Skin of body (tissue), 1 donor: ENCODE measurements at regions not wholly inside any gene's neighbourhood (a gene's known extent, or its start where the extent isn't known, plus 50 kb on each side); places are given as distances from the start of the nearest gene placed in this dataset.
"Not testable (repeated sequence)": the region's sequence is repeated elsewhere in the genome, so short reads cannot be mapped to it uniquely, and the experiment has no call there.

Source experiments
- DNase-seq: peaks from one replicate; lab custom pipeline; 2025; lab: John Stamatoyannopoulos, UW

GRCh38 chr16:87194172-87194571, 123.0 kb downstream of the C16orf95 start:
- no peak for DNase-seq

GRCh38 chr16:87195161-87195560, 122.0 kb downstream of the C16orf95 start:
- DNase-seq, result no peak

GRCh38 chr16:87196231-87196630, 121.0 kb downstream of the C16orf95 start:
- no peak for DNase-seq

GRCh38 chr16:87196661-87197060, 120.5 kb downstream of the C16orf95 start:
- no peak for DNase-seq

- DNase-seq, result no peak
Measured at GRCh38 chr16:87198328-87198832, 118.8 kb downstream of the C16orf95 start.

GRCh38 chr16:87198881-87199280, 118.3 kb downstream of the C16orf95 start:
- DNase-seq, result no peak

GRCh38 chr16:87199379-87199778, 117.8 kb downstream of the C16orf95 start:
- no peak for DNase-seq

GRCh38 chr16:87199901-87200300, 117.3 kb downstream of the C16orf95 start:
- DNase-seq, result no peak

- DNase-seq, result no peak
Measured at GRCh38 chr16:87200637-87201036, 116.6 kb downstream of the C16orf95 start.

- DNase-seq, result no peak
Measured at GRCh38 chr16:87201052-87201451, 116.1 kb downstream of the C16orf95 start.

- DNase-seq, result no peak
Measured at GRCh38 chr16:87201790-87202189, 115.4 kb downstream of the C16orf95 start.

- DNase-seq, result no peak
Measured at GRCh38 chr16:87202346-87202745, 114.8 kb downstream of the C16orf95 start.

- DNase-seq, result no peak
Measured at GRCh38 chr16:87203060-87203656, 114.0 kb downstream of the C16orf95 start.

GRCh38 chr16:87206646-87207451, 110.3 kb downstream of the C16orf95 start:
- no peak for DNase-seq

GRCh38 chr16:87207509-87207908, 109.7 kb downstream of the C16orf95 start:
- DNase-seq, result peak; percentile 76

- no peak for DNase-seq
Measured at GRCh38 chr16:87207965-87208364, 109.2 kb downstream of the C16orf95 start.

GRCh38 chr16:87208968-87209367, 108.2 kb downstream of the C16orf95 start:
- DNase-seq, result not testable (repeated sequence)

GRCh38 chr16:87209808-87210512, 107.2 kb downstream of the C16orf95 start:
- no peak for DNase-seq

- DNase-seq, result no peak
Measured at GRCh38 chr16:87210894-87211293, 106.3 kb downstream of the C16orf95 start.

GRCh38 chr16:87212026-87212425, 105.2 kb downstream of the C16orf95 start:
- DNase-seq, result no peak

GRCh38 chr16:87213536-87213935, 103.7 kb downstream of the C16orf95 start:
- DNase-seq, result no peak

- no peak for DNase-seq
Measured at GRCh38 chr16:87216148-87216840, 100.9 kb downstream of the C16orf95 start.
